Lower leg skin (tissue), 4 donors: ENCODE measurements at regions not wholly inside any gene's neighbourhood (a gene's known extent, or its start where the extent isn't known, plus 50 kb on each side); places are given as distances from the start of the nearest gene placed in this dataset.

Source experiments
- DNase-seq, 2 donors: peaks; one replicate each; pipeline ENCODE4 v3.0.0-alpha.2; 2019; ENCODE audit warnings: low spot score in 2 of 2
- H3K4me3 ChIP-seq: fragments of 200-600 bp; sonication (generic); 2 replicates; pipeline ENCODE4 v1.5.1; 2017; ENCODE audit warnings: mild to moderate bottlenecking, low read depth; ENCODE audit not compliant: poor library complexity, severe bottlenecking
- POLR2A ChIP-seq, 2 donors: fragments of 450-650 bp; IDR thresholded peaks; one replicate each; pipeline ENCODE4 v1.6.1; 2016 to 2017; ENCODE audit warnings: antibody characterized with exemption in 2 of 2, mild to moderate bottlenecking in 1 of 2, moderate library complexity in 1 of 2
- WGBS, 2 donors: methylation state at CpG; one replicate each; pipeline ENCODE4 v1.1.5; 2018; 5-methylcytosine and 5-hydroxymethylcytosine counted together
- intact Hi-C: fragments of 100-400 bp; cut with DNase I; formaldehyde crosslinking; loops from one replicate; pipeline ENCODE4 v1.15.0; 2023; ENCODE audit warnings: low total_unique reads
- TF ChIP-seq, protein P1 (sequence below), 3 donors: fragments of 450-650 bp; IDR thresholded peaks; one replicate each; pipeline ENCODE4 v1.5.1; 2016; ENCODE audit warnings: antibody characterized with exemption in 3 of 3, mild to moderate bottlenecking in 3 of 3, moderate library complexity in 2 of 3

DNA sequence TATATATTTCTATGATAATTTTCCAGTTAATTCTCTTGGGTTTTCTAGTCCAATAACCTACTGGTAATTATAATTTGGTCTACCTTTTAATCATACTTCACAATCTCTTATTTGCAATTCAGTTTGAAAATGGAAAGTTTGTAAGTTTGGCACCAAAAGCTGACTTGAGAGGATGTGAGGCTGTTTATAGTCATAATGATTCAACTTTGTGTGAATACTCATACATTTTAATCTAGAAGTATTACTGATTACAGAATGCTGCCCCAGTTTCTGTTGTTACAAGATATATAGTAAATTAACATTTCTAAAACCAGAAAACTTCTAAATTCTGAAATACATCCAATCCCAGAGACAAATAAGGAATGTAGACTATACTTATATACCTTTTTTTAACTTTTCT is 158.2 kb downstream of the SLC38A4 start:
- H3K4me3 ChIP-seq: no peak overlapping the region
- TF ChIP-seq, protein P1, sequence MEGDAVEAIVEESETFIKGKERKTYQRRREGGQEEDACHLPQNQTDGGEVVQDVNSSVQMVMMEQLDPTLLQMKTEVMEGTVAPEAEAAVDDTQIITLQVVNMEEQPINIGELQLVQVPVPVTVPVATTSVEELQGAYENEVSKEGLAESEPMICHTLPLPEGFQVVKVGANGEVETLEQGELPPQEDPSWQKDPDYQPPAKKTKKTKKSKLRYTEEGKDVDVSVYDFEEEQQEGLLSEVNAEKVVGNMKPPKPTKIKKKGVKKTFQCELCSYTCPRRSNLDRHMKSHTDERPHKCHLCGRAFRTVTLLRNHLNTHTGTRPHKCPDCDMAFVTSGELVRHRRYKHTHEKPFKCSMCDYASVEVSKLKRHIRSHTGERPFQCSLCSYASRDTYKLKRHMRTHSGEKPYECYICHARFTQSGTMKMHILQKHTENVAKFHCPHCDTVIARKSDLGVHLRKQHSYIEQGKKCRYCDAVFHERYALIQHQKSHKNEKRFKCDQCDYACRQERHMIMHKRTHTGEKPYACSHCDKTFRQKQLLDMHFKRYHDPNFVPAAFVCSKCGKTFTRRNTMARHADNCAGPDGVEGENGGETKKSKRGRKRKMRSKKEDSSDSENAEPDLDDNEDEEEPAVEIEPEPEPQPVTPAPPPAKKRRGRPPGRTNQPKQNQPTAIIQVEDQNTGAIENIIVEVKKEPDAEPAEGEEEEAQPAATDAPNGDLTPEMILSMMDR (IDR thresholded peaks at IDR 0.05): no peak
- TF ChIP-seq POLR2A (IDR thresholded peaks at IDR 0.05): no peak
- no peak for DNase-seq
- intact Hi-C loops: loop anchor here (10.0 kb wide), 1 partner anchor 513 kb away; no protein-coding TSS in a partner anchor

DNA sequence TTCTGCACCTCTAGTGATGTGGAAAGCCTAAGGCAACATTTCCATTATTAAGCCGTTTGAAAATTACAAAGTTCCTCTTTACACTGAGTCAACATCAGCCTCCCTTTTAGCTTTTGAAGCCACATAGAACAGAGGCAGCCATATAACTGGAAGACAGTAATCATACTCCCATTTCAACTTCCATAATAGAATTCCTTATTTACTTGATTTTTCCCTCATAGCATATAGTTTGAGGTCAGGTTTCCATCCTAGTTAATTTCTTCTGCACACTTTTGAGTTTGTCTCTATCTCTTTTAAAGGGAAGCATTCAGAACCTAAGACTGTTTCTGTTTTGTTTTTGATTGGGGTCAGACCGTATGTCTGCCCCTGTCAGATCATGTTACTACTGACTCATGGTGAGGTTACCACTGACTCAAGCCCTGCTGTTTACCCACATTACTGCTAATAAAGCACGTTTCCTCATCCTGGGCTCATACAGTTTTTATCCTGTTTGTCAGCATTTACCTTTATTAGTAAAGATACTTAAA is 161.0 kb downstream of the SLC38A4 start:
- intact Hi-C loops: loop anchor here (10.0 kb wide), 1 partner anchor 510 kb away; no protein-coding TSS in a partner anchor
- 5 to 18% methylated on average over 3 of the region's 3 CpGs for WGBS, 2 donors
- DNase-seq: no peak
- H3K4me3 ChIP-seq: no peak overlapping the region
- TF ChIP-seq, protein P1 (IDR thresholded peaks at IDR 0.05): no peak
- no peak for TF ChIP-seq POLR2A (IDR thresholded peaks at IDR 0.05)

DNA sequence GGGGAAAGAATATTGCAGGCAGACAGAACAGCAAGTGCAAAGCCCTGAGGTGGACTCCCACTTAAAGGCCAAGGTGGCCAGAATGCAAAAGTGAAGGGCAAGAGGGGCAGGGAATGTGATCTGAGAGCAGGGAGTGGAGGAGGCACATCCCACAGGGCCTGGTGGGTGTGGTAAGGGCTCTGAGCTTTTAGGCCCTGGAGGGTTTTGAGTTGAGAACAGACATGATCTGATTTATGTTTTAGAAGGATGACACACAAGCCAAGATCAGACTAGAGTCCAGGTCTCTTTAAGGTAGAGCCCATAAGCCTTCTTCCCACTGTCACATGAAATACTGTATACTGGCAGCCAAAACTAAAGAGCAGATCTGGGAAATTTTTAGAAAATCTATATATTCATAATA is 162.5 kb downstream of the SLC38A4 start:
- TF ChIP-seq, protein P1 (IDR thresholded peaks at IDR 0.05): no peak
- TF ChIP-seq POLR2A (IDR thresholded peaks at IDR 0.05): no peak
- H3K4me3 ChIP-seq: no peak overlapping the region
- no peak for DNase-seq
- intact Hi-C loops: loop anchor here (10.0 kb wide), 1 partner anchor 509 kb away; no protein-coding TSS in a partner anchor

DNA sequence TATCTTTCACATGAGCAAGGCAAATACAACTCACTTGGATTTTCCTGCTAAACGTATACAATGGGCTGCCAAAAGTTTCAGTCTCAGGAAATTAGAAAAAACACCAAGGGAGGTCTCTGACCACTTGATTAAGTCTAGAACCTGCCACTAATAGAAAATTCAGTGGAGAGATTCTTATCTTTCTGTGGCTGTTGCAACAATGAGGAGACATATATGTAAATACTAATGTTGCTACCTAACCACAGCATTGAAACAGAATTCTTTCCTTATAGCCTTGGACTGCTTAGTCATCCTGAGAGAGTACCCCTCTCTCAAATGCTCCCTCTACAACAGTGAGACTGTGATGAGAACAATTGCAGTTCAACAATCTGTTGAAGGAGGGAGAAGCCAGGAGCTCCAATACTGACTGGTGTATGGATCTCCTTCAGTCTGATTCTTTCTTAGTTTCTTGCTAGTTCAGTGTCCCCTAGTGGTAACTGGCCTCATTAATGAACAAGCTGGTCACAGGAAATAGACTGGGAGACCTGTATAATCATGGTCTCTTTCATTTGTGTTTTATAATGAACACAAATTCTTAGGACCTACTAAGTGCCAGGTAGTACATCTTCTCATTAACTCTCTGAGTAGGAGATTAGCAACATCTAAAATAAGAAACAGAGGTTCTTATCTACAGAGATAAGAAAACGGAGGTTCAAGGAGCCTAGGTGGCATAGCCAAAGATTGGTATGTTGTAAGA is 164.5 kb downstream of the SLC38A4 start:
- intact Hi-C loops: loop anchor here (10.0 kb wide), 1 partner anchor 506 kb away; no protein-coding TSS in a partner anchor
- DNase-seq: peak in 1 of 2 donors; percentile 42
- 35 to 36% methylated on average over 2 of the region's 2 CpGs for WGBS, 2 donors
- no peak overlapping the region for H3K4me3 ChIP-seq
- TF ChIP-seq POLR2A (IDR thresholded peaks at IDR 0.05): no peak
- TF ChIP-seq, protein P1 (IDR thresholded peaks at IDR 0.05): peak in 1 of 3 donors; percentile 82

DNA sequence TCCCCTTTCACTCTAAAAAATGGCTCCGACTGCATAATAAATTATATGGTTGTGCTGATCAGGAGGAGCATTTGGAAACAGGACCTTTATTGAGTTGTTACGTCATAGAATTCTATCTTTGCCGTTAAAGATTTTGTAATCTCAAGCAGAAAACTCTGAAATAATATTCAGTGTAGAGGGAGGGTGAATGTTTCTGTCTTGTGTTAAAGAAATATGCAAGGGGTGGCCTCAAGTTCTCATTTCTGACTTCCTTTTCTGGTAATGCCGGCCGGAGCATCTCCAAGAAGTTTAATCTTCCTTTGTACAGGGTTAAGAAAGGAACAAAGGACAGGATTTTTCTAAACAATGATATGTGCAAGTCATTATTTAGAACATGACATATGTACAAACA is 165.1 kb downstream of the SLC38A4 start:
- TF ChIP-seq, protein P1 (IDR thresholded peaks at IDR 0.05): no peak
- no peak for TF ChIP-seq POLR2A (IDR thresholded peaks at IDR 0.05)
- H3K4me3 ChIP-seq: no peak overlapping the region
- WGBS, 2 donors: 19 to 20% methylated on average over 5 of the region's 5 CpGs
- no peak for DNase-seq
- intact Hi-C loops: loop anchor here (10.0 kb wide), 1 partner anchor 506 kb away; no protein-coding TSS in a partner anchor
